H1 (cell line): ENCODE measurements at regions not wholly inside any gene's neighbourhood (a gene's known extent, or its start where the extent isn't known, plus 50 kb on each side); places are given as distances from the start of the nearest gene placed in this dataset.

Experiments
- CTCF ChIP-seq, 3 experiments: IDR thresholded peaks; 1 replicate in 2 of 3; 2 replicates in 1 of 3; pipeline versions ENCODE4 v1.5.1 to v1.6.1; 2011; ENCODE audit warnings: low read length in 3 of 3, mild to moderate bottlenecking in 3 of 3, inconsistent platforms in 2 of 3, low read depth in 1 of 3, moderate library complexity in 1 of 3; ENCODE audit not compliant: insufficient read depth in 1 of 3; ENCODE audit errors: control extremely low read depth in 1 of 3
- MAX ChIP-seq: IDR thresholded peaks from 2 replicates; pipeline ENCODE4 v1.6.1; 2012; ENCODE audit warnings: inconsistent platforms
- POLR2A ChIP-seq, 2 experiments: IDR thresholded peaks; 1 replicate in 1 of 2; 2 replicates in 1 of 2; pipeline ENCODE4 v1.6.1; 2011; ENCODE audit warnings: low read depth in 2 of 2, low read length in 2 of 2, mild to moderate bottlenecking in 2 of 2; ENCODE audit errors: control extremely low read depth in 1 of 2
- RAD21 ChIP-seq, 2 experiments: IDR thresholded peaks in 1 of 2; conservative IDR thresholded peaks in 1 of 2; 2 replicates each; pipeline ENCODE4 v1.6.1; 2011; ENCODE audit warnings: low read depth in 2 of 2, low read length in 2 of 2, improper control_type of control experiment in 1 of 2, inconsistent platforms in 1 of 2, mild to moderate bottlenecking in 1 of 2, moderate library complexity in 1 of 2
- SIN3A ChIP-seq, 2 experiments: IDR thresholded peaks in 1 of 2; conservative IDR thresholded peaks in 1 of 2; 2 replicates each; pipeline ENCODE4 v1.6.1; 2011 to 2012; ENCODE audit warnings: low read length in 2 of 2, improper control_type of control experiment in 1 of 2, low read depth in 1 of 2, mild to moderate bottlenecking in 1 of 2
- SP1 ChIP-seq: IDR thresholded peaks from 2 replicates; pipeline ENCODE4 v1.6.1; 2011; ENCODE audit warnings: low read depth, low read length
- SUZ12 ChIP-seq: fragments of 200-600 bp; sonication (generic); IDR thresholded peaks from 2 replicates; pipeline ENCODE4 v1.6.1; 2012; ENCODE audit warnings: mild to moderate bottlenecking, inconsistent platforms, low read length, moderate library complexity, mixed read lengths
- TCF12 ChIP-seq: IDR thresholded peaks from 2 replicates; pipeline ENCODE4 v1.6.1; 2011; ENCODE audit warnings: low read depth, mild to moderate bottlenecking, low read length
- TEAD4 ChIP-seq: IDR thresholded peaks from 2 replicates; pipeline ENCODE4 v1.6.1; 2012; ENCODE audit warnings: low read depth, low read length, inconsistent platforms, mixed read lengths
- USF2 ChIP-seq: IDR thresholded peaks from 2 replicates; pipeline ENCODE4 v1.6.1; 2011; ENCODE audit warnings: low read length, improper control_type of control experiment
- YY1 ChIP-seq: IDR thresholded peaks from 2 replicates; pipeline ENCODE4 v1.6.1; 2011; ENCODE audit warnings: low read depth, mild to moderate bottlenecking, low read length

- no peak for TF ChIP-seq CTCF (IDR thresholded peaks at IDR 0.05; ENCODE audit: control extremely low read depth in 1 of 3, insufficient read depth in 1 of 3, low read depth in 1 of 3, low read length in 3 of 3)
- no peak for TF ChIP-seq RAD21 (IDR thresholded peaks at IDR 0.05 in 1 of 2, conservative IDR thresholded peaks at IDR 0.05 in 1 of 2; ENCODE audit: low read depth in 2 of 2, low read length in 2 of 2)
- TF ChIP-seq SUZ12, result no peak
- no peak for TF ChIP-seq TCF12
- TF ChIP-seq SIN3A (conservative IDR thresholded peaks at IDR 0.05 in 1 of 2, IDR thresholded peaks at IDR 0.05 in 1 of 2; ENCODE audit: low read depth in 1 of 2, low read length in 2 of 2), result no peak
- no peak for TF ChIP-seq YY1
- no peak for TF ChIP-seq SP1
- no peak for TF ChIP-seq USF2
- no peak for TF ChIP-seq TEAD4
- no peak for TF ChIP-seq POLR2A (IDR thresholded peaks at IDR 0.05; ENCODE audit: control extremely low read depth in 1 of 2, low read depth in 2 of 2, low read length in 2 of 2)
- TF ChIP-seq MAX, result no peak
Measured at GRCh38 chr2:45258311-45258710, 249.1 kb upstream of the SIX2 start.
